ENCODE measurements at regions not wholly inside any gene's neighbourhood (a gene's known extent, or its start where the extent isn't known, plus 50 kb on each side); places are given as distances from the start of the nearest gene placed in this dataset.

DNA sequence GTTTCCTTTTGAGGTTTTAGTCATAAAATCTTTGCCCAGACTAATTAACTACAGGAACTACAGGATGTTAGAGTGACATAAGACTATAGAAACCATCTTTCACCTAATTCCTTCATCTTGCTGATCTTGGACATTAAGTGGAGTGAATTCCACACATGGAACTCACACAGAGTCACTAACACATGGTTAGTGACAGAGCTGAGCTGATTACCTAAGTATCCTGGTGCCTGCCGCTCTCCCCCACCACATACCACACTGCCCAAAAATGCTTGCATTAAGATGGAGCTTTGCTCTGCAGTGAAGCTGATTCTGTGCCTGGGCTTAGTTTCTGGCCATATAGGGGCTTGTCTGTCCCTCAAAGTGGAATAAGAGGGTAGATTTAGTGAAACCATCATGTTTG, 332.9 kb upstream of the NT5C1B start:
- no peak for DNase-seq

DNA sequence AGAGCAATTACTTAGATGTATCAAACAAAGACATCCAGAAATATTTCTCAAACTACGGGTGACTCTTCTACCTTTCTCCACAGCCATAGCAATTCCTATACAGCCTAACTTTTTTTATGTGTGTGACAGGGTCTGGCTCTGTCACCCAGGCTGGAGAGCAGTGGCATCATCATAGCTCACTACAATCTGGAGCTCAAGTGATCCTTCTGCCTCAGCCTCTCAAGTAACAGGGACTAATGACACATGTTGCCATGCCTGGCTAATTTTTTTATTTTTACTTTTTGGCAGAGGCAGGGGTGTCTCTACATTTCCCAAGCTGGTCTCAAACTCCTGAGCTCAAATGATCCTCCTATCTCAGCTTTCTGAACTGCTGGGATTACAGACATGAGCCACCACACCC, 328.9 kb upstream of the NT5C1B start:
- no peak for DNase-seq

DNA sequence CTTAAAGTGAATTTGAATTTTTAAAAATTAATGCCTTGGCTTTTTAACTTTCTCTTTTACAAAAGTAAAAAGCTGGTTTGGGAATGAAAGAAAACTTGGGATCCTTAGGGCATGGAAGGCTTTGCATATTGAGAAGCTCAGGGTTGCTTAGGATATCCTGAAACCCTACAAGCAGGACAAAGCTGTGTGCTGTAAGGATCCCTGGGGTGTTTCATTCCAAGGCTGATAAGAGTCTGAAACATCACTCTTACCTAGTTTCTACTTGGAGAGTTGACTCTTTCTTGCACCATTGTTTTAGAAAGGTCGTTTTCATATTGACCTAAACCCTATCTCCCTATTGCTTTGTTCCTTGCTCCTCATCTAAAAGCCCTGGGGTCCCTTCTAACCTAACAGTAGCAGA, 325.9 kb upstream of the NT5C1B start:
- DNase-seq, result no peak

DNA sequence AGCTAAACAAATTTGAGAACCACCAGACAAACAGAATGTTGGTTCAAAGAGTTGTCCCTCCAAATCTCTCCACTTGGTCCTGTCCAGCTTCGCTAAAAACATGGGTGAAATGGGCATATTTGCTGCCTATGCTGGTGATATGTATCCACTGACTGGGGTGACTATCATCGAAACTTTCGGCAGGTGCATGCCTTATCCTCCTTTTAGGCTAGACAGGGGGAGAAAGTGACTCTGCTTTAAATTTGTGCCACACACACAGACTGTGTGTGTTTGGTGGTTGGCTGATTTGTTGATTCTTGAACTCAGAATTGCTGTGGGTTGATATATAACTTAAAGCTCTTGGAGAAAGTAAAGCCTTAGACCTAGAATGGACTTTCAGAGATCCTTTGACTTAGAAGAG, 324.1 kb upstream of the NT5C1B start:
- no peak for DNase-seq

DNA sequence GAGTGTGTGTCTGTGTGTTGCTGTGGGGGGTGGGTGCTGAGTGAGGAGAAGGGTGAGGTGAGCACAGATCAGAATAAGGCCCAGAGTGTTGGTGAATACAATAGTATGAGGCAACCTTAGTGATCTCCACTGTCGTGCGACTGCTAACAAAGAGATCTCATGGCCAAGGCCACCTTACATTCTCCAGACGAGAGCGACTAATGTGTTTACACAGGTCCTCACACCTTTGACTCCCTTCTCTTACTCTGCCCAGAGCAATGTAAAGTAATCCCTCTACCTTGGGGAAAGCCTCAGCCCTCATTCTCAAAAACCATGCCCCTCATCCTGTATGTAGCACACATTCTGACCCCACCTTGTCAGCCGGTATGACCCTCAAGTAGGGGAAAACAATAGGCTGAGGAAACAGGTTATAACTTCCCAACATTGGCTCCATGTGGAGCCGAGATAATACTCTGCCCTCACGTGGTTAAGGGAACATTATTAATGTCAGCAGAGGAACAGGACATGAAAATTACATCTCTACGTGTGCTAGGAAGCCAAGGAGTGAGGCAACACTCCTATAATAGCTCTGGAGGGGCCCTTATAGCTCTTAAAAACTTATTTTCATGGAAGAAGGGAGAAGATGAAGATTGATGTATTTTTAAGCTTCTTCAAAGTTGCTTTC, 323.0 kb upstream of the NT5C1B start:
- DNase-seq, result no peak

DNA sequence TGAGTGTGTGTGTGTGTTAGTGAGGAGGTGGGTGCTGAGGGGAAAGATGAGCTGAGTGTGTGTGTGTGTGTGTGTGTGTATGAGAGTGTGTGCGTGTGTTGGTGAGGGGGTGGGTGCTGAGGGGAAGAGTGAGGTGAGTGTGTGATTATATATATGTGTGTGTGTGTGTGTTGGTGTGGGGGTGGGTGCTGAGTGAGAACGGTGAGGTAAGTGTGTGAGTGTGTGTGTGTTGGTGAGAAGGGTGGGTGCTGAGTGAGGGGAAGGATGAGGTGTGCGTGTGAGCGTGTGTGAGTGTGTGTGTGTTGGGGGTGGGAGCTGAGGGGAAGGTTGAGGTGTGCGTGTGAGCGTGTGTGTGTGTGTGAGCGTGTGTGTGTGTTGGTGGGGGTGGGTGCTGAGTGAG, 322.0 kb upstream of the NT5C1B start:
- DNase-seq, result no peak

DNA sequence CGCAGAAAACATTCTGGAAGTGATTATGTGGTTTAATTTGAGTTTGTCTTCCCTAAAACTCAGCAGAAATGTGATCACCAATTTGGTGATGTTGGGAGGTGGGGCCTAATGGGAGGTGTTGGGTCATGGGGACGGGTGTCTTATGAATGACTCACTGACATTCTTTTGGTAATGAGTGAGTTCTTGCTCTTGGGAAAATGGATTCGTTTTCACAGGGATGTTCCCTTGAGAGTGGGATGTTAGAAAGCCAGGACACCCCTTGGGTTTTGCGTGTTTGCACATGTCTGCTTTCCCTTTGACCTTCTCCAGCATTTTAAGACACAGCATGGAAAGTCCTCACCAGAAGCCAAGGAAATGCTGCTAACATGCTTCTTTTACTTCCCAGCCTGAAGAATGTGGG, 321.5 kb upstream of the NT5C1B start:
- DNase-seq, result no peak

DNA sequence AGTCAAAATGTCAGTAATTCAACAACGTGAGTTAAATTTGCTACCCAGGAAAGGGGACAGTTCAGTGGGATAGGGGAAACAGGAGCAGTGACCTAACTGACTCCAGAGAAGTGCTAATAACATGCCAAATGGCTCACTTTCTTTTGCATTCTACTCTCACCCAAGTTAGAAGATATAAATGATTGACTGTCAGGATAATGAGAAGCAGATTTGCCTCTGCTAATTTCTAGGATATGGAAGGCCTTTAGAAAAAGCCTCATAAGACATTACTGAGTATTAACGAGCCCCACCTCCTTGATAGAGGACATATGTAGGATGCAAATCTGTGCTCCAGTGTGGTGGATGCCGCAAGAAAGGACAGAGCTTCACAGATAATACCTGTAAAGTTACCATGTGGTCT, 318.6 kb upstream of the NT5C1B start:
- DNase-seq, result no peak

DNA sequence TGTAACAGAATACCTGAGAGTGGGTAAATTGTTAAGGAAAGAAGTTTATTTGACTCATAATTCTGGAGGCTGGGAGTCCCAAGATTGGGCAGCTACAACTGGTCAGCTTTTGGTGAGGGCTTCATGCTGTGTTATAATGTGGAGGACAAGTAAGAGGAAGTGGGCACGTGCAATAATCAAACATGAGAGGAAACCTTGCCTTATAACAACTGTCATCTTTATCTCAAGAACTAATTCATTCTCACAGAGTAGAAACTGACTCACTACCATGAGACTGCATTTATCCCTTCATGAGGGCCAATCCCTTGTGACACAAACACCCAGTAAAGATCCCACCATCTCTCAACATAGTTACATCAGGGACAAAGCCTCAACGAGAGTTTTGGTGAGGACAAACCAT, 318.1 kb upstream of the NT5C1B start:
- DNase-seq, result no peak

DNA sequence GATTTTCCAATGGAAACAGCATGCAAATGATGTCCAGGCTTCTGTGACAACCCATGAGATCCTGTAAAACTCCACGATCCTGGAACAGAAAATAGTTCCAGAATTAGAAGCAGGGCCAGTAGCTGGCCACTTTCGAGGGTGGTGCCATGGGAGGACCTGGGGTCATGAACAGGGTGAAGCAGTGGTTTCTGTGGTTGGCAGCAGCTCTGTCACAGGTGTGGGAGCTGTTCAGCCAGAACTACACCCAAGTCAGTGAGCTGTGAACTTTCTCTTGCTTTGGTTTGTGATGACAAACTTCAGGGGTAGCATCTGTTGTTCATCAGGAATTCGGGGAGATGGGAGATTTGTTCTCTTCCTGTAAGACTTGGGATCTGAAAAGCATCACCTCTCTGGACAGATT, 314.4 kb upstream of the NT5C1B start:
- DNase-seq, result no peak

DNA sequence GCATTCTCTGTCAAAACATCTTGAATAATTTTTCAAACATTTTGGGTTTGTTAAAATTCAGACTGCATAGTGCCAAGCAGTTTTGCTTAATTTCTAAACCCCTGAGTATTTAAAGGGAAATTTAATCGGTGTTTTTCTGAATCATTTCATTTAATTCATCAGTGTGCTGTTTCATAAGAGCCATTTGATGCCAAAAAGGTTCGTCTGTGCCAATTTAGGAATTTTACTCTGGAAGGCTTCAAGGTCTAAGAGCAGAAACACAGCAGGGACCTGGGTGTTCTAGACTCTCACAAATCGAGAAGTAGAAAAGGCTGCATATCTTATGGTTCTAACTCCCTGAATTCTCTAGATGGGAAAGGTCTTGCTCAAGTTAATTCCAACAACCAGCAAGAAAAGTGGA, 311.9 kb upstream of the NT5C1B start:
- no peak for DNase-seq

DNA sequence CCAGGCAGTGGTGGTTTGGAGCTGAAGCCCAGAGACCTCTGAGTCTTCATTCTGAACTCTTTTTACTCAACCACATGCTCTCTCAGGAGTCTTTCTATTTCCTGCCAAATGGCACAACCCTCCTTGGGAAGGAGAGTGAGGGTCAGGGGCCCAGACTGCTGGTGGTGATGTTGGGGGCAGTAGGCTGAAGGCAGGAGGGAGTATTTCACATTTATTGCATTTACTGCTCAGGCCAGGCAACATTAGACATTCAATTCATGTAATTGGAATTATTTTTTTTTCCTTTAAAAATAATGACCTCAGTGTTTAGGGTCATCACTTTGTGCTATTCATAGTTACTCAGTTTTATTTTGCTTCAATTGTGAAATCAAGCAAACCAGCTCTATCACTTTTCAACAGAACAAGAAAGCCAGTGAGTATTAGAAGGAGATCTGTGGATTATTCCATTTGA, 311.3 kb upstream of the NT5C1B start:
- DNase-seq, result no peak

DNA sequence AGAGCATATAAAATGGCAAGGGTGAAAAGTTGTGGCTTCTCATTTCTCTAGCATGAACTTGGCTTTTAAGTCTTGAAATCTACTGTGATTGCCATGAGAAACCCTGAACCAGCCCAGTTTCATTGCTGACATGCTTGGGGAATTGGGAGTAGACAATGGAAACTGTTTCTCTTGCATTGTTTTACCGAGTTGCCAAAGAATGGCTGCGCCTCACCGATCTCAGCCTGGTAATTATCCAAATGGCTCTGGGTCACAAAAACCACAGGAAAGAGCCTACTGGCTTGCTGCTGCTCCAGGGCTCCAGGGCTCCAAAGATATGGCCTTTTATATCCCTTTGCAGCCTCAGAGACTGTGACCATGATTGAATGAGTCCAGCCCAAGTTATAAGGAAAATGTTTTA, 310.4 kb upstream of the NT5C1B start:
- no peak for DNase-seq

DNA sequence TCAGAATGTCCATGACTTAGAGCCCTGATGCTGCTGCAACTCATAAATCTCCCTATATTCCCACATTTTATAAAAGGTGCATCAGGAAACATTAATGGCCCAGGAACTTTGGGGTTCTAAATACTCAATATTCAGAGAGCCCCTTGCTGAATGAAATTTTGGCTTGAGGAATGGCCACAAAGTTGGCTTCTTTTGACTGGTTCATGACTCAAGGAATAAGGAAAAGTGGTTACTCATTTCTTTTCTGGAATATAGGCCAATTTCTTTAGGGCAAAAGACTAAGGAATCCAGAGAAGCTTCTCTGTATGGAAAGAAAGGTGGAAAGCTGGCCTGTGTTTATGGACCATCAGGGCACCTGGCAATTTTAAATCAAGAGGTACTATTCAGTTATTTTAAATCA, 308.9 kb upstream of the NT5C1B start:
- no peak for DNase-seq

DNA sequence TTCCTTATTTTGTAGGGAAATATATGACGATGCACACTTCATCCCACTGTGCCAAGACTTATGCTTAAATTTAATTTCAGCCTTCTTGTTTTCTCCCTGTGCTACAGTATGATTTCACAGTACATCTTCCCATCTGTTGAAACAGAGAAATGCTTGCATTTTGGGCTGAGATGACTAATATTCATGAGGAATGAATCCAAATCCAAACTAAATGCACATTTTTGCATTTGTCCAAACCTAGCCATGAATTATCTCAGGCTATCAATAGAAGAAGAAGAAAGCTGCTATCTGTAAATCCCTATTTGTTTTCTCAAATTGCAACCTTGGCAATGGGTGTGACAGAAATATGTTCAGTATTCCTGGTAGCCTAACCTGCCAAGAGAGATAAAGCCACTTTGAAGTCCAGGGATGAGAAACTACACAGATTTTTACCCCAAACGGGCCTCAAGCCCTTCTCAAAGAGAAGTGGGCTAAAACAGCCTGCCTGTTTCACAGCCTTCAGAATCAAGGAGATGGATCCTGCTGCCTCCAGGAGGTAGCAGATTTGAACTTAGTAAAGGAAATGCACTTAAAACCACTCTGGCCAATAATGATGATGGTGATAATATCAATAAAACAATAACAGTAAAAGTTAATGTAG, 306.9 kb upstream of the NT5C1B start:
- DNase-seq, result no peak

DNA sequence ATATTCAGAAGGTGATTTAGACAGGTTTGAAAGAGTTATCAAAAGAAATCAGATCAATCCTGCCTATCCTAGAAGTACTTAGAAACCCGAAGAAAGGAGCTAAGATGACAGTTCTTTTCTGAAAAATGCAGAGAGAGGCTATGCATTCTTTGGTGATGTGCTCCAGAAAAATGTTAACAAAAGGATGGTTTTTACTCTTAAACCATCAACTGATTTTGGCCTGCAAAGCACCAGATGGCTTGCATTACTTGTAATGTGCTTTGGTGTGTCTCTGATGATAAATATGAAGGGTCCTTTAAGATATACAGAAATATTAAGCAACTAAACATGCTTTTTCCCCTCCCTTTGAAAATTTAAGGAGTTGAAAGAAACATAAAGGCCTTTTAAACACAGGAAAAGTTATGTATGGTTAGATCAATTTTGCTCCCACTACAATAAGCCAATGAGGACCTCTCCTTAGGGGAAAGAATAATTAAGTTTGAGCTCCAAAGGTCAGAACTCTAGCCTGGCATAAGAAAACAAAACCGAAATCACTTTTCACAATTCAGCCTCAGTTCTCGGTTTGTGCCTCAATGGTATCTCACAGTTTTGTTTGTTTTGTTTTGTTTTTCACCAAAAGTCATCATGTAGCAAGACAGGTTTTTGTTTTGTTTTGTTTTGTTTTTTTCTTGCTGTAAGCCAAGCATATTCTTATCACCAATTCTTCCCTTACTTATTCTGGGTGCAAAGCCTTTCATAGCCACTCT, 302.4 kb upstream of the NT5C1B start:
- no peak for DNase-seq

DNA sequence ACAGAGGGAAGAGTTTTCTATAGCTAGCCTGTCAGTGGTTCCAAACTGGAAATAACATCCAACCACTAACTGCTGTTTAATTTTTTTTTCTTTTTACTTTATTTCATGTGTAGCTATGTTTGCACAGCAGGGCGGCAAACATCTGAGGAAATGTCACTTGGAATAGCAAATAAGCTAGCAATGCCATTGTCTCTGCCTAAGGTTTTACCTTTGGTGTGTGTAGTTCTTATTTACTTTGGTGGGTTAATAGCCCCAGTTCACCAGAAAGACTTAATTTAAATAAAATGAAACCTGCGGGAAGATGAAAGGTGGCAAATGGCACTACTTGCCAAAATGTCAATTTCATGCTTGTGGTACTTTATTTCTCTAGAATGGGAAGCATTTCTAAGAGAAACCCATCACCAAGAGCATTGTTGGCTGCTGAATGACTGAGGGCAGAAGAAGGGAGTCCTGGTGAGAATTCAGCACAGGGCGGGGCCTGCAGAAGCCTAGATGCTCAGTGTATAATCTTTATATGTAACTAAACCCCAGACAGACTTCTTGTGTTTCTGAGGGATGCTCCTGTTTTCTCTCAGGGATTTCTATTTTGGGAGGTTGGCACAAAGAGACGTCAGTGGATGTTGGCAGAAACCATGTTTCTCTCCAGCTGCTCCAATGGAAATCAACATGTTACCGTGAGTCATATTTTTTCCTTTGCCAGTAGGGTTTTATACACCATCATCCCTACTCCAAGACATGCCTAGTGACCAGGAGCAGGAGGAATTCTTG, 300.4 kb upstream of the NT5C1B start:
- no peak for DNase-seq

DNA sequence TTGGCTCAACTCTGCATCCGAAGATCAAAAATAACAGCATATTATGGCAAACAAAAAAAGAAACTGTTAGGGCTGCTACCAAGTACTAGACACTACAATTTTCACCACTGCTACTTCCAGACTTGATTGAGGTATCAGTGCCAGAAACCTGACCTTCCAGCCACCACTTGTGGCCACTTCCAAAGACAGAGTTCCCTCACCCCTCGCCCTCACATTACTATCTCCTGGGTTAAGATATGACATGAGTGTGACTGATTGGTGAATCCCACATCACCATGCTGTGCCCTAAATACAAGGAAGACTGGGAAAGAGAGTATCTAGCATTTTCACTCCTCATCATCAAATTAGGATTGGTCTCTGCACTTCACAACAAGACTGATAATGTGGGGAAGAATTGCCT, 296.1 kb upstream of the NT5C1B start:
- no peak for DNase-seq

DNA sequence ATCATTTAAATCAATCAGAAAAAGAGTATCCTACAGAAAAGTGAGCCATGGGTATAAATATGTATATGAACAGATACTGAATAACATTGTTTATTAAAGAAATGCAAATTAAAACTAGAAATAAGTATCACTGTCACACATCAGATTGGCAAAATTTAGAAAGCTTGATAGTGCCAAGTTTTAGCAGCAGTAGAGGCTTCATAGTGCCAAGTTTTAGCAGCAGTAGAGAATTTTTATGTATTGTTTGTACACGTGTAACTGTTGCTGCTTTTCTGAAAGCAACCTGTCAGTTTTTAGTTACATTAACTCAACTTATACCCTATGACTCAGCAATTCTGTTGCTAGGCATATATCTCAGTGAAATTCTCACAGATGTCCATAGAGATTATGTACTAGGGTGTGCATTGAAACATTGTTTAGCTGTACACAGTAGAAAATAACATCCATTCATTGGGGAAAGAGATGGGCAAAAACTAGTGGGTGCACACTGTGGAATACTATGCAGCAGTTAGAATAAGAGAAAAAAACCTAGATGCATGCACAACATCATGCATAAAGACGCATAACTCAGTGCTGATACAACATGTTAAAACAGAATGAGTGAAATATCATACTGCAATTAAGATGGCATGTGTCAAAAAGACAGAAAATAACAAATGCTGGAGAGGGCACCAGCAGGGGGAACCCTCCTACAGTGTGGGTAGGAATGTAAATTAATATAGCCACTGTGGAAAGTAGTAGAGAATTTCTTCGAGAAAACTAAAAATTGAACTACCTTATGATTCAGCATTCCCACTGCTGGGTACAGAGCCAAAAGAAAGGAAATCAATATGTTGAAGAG, 294.5 kb upstream of the NT5C1B start:
- DNase-seq, result no peak

DNA sequence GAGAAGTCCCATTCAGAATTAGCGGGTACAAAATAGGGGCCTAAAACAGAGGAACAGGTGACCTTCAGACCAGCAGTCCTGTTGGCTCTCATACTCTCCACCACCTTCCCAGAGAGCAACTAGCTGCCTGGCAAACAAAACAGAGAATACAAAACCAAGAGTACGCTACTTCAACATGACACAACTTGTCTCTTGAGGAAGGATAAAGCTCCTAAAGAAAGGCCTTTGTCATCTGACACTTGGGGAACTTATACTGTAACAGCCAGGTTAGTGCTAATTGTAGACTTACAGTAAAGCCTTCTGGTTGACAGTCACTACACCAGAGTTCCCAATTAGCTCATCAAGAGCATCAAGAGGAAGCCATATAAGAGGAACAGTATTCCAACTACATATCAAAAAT, 282.1 kb upstream of the NT5C1B start:
- no peak for DNase-seq

DNA sequence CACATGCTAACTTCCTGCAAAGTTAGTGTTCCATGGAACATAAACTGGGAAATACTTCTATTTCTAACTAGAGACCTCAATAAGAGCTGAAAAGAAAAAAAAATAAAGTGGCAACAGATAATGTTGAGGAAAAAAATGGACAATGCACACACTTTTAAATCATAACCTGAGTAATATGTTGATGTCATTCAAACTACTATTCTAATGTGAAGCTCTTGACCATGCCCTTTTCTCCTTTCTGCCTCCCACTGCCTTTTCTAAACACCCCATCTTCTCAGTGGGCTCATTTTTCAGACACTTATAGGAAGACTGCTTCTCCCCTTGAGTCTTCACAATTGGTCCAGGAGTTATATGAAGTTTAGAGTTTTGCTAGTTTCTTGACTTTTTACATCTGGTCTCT, 280.9 kb upstream of the NT5C1B start:
- DNase-seq, result no peak

DNA sequence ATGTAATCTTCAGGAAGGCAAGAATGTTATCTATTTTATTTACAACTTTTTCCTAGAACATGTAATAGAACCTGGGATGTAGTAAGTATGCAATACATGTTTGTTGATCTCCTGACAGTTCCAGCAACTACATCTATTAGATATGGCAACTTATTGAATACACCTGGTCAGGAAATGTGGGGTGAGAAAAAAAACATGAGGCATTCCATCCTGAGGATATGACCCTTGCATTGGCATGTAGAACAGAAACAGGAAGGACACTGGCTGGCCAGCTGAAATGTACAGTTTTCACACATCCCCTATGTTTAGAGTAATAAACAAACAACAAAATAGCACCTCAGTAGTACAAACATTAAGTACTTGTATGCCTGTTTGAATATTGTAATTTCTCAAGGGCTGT, 272.6 kb upstream of the NT5C1B start:
- DNase-seq, result no peak

DNA sequence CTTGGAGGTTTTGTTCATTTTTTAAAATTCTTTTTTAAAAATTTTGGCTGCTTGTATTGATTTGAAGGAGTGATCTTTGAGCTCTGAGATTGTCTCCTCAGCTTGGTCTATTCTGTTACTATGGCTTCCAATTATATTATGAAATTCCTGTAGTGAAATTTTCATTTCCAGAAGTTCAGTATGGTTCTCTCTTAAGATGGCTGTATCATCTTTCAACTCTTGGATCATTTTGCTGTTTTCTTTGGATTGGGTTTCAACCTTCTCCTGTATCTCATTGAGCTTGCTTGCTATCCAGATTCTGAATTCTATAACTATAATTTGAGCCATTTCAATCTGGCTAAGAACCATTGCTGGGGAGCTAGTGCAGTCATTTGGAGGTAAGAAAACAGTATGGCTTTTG, 270.8 kb upstream of the NT5C1B start:
- no peak for DNase-seq

Measured in NCI-H1092 (cell line).